Activated CD4-positive, alpha-beta T cell treated with anti-CD3 and anti-CD28 coated beads for 24 hours (primary cell): ENCODE measurements at regions not wholly inside any gene's neighbourhood (a gene's known extent, or its start where the extent isn't known, plus 50 kb on each side); places are given as distances from the start of the nearest gene placed in this dataset.

Experiments used
- DNase-seq, 2 donors: peaks; one replicate each; pipeline ENCODE4 v3.0.0-alpha.2; 2020; ENCODE audit warnings: low read depth in 2 of 2

DNA sequence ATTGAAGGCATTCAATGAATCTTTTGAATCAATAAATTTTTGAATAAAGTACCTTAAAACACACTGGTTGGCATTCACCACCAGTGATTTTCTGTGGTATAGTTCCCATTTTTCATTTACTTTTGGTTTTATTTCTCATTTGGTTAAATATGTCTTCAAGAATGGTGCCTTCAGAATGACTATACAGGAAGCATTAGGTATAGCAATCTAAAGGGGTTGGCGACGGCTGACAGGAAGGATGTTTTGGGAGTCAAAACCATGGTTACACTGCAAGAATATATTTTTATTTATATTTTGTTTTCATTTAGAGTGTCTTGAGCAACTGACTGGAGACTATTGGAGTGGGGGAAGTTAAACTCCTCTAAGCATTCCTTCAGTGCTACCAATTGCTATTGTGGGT lies 235.7 kb downstream of the HTR1A start:
- no peak for DNase-seq

DNA sequence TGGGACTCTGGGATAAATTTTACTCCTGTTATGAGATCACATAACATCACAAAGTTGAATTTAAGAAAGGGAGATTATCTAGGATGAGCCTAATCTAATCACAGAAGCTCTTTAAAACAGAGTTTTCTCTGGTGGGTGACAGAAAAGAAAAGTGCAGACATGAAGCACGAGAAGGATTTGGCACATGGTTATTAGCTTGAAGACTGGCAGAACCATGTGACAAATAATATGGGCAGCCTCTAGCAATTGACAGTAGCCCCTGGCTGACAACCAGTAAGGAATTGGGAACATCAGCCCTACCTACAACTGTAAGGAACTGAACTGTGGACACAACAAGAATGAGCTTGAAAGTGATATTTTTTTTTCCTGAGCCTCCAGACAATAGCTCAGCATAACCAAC lies 243.1 kb downstream of the HTR1A start:
- no peak for DNase-seq

DNA sequence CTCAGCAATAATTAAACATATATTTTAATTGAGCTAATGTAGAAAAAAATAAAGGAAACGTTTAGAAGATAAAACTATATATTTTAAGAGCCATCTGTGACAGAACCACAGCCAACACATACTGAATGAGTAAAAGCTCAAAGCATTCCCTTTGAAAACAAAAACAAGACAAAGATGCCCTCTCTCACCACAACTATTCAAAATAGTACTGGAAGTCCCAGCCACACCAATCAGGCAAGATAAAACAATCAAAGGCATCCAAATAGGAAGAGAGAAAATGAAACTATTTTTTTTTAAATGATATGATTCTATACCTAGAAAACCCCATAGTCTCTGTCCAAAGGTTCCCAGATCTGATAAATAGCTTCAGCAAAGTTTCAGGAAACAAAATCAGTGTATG lies 262.0 kb downstream of the HTR1A start:
- no peak for DNase-seq

DNA sequence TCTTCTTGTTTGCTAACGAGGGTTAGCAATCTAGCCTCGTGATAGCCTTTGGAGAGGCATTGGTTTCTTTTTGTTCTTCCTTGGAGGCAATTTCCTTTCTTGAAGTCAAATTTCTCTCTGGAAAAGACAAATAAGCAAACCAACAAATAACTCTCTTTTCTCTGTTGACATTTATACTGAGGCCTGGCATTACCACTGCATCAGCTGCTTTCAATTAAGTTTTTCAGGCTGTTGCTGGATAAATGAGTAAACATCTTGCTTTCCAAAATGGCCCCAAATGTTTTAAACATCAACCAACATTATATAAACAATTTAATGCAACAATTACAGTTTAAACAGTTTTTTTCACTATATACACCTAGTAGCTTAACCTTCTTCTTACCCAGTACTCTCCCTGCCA lies 264.4 kb downstream of the HTR1A start:
- DNase-seq, result no peak

DNA sequence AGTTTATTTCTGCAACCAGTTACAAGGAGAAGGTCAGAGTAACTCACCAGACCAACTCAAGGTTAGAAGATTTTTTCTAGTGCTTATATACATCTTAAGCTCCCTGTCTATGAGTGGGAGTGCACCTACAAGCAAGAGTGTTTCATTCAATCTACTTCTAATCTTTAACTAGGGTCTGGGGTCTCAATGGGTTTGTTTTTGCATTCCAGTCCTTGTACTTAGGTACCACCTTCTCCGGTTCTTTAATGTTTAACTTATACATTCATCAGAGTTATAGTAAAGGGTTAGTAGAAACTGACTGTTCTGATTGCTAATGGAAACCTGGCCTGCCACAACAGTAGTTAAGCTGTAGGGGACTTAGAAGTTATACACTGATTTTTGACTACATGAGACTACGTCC lies 271.7 kb downstream of the HTR1A start:
- DNase-seq, result no peak

DNA sequence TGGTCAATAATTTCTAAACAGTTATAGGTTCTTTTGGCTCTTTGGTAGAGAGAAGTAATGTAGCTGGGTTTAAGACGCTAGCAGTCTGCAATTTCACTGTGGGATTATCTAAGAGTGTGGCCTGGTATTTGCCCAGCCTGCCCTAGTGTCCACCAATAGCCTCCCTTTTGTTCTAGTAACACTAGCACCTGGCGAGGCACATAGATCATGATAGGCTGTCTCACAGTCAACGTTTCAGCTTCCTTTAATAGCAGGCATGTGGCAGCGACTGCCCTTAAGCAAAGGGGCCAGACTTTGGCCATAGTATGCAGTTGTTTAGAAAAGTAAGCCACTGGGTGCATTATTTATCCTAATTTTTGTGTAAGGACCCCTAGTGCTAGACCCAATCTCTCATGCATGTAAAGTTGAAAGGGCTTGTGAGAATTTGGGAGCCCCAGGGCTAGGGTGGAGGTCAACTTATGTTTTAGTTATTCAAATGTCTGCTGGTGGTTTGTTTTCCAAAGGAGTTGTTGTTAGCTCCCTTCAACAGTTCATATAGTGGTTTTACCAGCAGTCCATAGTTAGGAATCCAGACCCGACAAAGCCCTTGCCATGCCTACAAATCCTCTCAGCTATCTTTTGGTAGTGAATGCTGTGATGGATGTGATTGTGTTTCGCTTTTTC lies 274.3 kb downstream of the HTR1A start:
- DNase-seq, result no peak

DNA sequence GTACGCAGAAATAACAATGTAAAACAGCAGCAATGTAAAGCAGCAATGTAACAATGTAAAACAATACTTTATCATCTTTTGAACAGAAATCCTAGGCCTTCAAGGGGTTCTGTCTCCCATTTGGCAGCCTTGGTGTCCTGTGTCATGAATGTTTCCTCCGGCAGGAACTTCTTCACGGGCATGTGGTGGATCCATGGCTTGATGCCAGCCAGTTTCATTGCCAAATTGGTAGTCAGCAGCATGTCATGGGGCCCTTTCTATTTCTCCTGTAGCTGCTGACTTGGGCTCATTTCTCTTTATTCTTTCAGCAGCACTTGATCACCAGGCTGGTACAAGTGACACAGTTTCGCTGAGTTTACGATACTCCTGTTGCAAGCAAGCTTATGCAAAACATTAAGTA lies 275.3 kb downstream of the HTR1A start:
- DNase-seq, result no peak

DNA sequence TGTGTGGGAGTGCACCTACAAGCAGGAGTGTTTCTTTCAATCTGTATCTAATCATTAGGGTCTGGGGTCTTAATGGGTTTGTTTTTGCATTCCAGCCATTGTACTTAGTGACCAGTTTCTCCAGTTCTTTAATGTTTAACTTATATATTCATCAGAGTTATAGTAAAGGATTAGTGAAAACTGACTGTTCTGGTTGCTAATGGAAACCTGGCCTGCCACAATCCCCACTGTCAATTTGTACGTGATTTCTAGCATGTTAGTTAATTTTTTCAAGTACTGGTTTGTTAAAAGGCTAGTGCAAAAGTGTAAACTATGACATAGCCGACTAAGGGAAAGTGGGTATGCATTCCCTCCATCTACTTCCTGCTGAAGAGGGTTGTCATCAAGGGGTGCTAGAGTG lies 276.1 kb downstream of the HTR1A start:
- no peak for DNase-seq

DNA sequence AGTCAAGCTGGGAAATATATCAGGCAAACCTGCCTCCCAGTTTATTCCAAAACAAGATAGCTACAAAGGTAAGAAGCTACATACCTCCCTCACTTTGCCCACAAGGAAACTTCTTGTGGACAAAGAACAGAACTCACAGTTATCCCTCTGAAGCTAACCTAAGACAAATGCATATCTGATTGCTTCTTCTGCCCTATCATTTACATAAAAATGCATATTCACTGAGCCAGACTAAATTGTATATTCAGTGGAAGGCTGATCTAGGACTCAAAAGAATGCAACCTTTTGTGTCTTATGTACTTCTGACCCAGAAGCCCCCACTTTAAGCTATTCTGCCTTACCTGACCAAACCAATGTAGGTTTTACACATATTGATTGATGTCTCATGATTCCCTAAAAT lies 276.8 kb downstream of the HTR1A start:
- DNase-seq, result no peak

DNA sequence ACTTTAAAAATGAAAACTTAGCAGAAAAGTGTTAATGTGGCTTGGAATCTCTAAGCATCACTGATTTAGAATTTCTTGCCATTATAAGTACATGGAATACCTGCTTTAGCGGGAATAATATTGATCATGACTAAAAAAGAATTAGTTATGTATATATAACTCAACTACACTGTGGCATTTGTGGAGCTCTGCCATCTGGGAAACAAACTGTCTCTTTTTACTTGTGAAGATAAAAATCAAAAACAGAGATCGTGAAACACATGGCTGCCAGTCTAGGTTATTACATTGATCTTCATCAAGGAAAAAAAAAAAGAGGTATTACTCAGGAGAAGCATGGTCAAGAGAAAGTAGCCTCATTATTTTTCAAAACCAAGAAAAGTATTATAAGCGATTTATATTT lies 287.4 kb downstream of the HTR1A start:
- DNase-seq, result no peak

DNA sequence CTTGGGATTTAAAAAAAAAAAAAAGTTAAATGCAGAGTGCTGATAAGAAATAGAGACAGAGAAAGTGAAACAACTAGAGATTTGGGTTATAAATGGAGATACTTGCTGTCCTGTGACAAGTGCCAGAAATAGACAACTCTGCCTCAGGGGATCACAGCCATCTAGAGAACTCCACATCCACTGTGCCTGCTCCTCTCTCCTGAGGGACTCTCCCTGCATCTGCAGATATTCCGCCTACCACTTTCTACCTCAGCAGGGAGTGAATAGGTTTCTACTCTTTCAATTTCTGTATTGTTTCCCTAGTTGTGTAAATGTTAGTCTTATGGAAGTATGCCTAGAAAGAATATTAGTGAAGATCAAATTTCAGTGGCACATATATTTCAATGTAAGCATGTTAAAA lies 307.2 kb downstream of the HTR1A start:
- no peak for DNase-seq

DNA sequence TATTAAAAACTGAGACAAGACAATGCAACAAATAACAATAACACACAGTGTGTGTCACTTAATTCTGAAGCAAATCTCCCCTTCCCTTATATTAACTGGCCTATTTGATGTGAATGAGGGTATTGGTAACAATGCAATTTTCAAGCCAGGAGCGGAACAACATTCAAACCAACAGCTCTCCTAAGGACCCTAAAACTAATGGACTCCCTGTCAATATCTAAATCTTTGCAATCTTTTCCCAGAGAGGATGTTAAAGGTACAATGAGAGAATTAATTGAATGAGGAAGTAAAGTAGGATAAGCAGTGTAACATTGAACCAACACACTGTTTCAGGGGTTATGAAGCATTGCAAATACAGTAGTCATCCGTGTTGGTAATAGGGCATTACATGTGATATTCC lies 311.7 kb downstream of the HTR1A start:
- no peak for DNase-seq

DNA sequence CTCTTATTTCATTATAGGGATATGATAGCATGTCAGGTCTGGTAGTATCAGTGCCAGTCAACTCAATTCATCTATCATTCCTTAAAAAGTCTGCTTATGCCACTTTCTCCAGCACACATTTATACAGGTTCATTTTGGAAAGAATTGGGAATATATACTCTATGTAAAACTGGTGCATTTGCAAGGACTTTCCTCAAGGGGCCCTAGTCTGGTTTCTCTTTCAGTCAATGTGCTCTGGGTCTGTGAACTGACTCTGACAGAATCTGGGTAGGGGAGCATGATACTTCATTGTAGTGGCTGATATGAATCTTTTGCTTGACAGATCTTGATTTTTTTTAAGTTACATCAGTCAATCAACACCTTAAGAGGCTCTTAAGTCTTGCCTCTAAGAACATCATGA lies 313.9 kb downstream of the HTR1A start:
- no peak for DNase-seq

DNA sequence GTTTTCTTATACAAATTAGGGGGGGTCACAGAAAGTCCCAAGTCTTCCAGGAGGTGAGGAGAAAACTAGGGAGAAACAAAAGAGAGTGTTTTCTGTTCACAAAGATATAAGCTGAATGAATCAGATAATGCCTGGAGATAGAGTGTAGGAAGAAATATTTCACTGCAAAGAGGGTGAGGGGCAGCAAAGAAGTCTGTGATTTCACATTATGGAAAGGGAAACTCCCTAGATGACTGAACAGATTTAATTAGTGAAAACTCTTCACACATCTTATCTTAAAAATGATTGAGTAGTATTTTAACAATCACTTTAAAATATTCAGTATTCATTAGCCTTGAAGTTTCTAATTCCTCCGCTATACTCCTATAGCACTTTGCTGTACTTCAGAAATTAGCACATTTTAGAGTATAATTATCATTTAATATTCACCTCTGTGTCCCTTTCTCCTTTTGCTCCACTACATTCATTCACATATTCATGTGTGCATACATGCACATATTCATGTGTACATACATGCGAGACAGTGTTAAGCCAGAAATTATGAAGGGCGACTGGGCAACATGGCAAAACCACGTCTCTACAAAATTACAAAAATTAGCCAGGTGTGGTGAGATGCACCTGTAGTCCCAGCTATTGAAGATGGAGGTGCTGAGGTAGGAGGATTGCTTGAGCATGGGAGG lies 332.2 kb downstream of the HTR1A start:
- DNase-seq, result no peak

DNA sequence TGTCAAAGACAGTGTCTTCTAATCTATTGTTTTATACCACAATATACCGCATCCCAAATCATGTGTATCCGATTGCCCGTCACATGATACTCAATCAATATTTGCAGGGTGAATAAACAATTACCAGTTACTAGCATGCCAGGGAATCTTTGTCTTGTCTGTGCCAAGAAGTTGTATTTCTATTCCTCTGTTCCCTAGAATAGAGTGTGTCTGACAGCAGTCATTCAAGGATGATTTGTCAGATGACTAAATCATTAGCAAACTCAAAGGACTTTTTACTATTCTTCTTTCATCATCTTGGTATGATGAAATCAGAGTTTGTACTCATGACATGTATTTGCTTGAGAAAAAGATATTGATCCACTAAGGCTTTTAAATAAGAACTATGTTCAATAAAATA lies 348.8 kb downstream of the HTR1A start:
- DNase-seq, result no peak

DNA sequence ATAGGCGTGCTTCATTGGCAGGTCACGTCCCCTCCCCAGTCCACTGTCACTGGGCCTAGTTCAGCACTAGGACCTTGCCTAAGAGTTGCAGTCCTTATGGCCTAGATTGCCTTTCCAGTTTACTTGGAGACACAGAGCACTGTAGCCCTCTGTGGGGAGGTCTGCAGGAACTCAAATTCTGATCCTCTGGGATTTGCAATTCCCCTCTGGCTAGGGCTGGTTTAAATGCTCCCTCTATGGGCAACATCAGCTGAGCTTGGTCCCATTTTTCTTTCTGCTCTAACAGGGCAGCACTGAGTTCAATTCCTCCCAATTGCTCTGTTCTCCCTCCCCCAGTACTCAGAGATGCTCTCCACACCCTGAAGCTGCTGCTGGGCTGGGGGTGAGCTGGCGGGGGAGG lies 358.2 kb downstream of the HTR1A start:
- DNase-seq, result no peak

DNA sequence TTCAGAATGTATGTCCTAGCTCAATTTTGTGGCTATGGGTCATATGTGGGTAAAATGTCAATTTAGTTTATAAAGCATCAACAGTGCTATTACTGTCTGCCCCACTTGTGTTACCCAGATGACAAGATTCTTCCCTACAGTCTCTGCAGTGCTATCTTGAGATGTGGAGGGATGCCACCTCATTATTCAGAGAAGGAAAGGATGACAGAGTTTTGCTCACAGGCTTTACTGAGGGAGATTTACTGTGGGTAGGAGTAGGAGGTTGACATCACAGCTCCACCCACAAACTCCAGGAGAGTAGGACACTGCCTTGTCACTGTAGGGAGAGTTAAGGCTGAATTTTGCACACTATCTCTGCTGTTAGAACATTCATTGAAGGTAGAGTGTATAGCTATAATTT lies 359.3 kb downstream of the HTR1A start:
- DNase-seq, result no peak

DNA sequence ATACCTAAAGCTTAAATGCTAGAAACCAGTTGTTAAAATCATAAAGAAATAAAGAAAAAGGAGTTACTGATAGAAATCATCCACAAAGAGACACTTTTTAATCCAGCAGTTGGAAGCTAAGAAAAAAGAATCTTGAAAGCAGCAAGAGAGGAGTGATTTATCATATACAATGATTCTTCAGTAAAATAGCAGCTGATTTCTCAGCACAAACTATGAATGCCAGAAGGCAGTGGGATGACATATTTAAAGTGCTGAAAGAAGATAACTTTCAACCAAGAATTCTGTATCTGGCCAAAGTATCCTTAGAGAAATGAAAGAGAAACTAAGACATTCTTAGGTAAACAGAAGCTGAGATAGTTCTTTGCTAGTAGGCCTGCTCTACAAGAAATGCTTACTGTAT lies 366.0 kb downstream of the HTR1A start:
- no peak for DNase-seq

DNA sequence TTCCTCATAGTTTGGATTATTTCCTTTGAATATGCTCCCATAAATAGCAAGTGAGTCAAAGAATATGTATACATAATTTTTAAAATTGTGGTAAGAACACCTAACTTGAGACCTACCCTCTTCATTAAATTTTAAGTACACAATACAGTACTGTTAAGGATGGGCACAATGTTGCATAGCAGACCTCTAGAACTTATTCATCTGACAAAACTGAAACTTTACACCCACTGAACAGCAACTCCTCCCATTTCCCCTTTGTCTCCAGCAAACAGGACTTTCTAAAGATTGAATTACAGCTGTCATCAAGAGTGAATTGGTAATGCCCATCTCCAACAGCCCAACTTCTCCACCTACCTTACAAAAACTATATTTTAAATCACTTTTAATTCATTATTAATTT lies 388.9 kb downstream of the HTR1A start:
- DNase-seq, result no peak

DNA sequence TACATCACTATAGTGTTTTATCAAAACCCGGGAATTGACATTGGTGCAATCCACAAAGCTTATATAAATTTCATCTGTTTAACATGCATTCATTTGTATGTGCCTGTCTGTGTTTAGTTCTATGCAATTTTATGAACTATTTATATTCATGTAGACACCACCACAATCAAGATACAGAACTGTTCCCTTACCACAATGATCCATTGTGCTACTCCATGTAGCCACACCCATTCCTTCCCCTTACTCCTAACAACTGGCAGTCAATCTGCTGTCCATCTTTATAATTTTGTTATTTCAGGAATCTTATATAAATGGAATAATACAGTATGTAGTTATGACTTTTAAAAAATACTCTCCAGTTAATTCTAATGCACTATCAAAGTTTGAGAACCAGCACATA lies 389.5 kb downstream of the HTR1A start:
- no peak for DNase-seq

DNA sequence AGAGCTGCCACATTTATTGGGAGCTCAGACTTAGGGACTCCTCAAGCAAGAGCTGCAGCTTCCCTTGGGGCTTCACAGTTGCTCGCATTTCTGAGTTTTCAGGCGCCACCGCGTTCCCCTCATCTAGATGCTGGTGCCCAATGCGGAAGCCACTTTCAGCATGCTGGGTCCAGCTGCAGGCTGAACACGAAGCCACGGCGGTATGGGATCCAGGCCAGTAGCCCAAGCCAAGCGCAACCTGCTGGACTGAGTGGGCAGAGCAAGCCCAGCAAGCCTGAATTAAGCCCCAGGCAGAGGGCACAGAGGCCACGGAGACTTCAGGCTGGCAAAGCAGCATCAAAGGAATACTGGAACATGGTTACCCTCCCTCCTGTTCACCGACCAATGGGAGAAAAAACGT lies 391.5 kb downstream of the HTR1A start:
- DNase-seq, result no peak

DNA sequence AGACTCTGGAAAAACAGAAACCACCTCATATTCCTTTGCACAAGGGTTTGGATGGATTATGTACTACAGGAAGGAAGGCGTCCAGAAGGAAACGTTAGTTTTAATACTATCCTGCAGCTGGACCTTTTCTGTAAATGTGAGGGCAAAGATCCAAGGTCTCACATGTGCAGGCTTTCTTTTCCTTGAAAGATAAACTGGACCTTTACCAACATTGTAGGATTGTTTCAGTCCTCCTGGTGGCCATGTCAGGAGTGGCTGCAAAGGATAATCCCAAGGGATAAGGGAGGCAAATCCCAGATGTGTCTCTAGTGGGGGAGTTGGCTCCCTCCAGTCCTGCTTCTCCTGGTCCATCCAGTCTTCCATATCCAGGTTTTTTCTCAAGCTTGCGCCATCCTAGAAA lies 397.5 kb downstream of the HTR1A start:
- DNase-seq, result no peak

DNA sequence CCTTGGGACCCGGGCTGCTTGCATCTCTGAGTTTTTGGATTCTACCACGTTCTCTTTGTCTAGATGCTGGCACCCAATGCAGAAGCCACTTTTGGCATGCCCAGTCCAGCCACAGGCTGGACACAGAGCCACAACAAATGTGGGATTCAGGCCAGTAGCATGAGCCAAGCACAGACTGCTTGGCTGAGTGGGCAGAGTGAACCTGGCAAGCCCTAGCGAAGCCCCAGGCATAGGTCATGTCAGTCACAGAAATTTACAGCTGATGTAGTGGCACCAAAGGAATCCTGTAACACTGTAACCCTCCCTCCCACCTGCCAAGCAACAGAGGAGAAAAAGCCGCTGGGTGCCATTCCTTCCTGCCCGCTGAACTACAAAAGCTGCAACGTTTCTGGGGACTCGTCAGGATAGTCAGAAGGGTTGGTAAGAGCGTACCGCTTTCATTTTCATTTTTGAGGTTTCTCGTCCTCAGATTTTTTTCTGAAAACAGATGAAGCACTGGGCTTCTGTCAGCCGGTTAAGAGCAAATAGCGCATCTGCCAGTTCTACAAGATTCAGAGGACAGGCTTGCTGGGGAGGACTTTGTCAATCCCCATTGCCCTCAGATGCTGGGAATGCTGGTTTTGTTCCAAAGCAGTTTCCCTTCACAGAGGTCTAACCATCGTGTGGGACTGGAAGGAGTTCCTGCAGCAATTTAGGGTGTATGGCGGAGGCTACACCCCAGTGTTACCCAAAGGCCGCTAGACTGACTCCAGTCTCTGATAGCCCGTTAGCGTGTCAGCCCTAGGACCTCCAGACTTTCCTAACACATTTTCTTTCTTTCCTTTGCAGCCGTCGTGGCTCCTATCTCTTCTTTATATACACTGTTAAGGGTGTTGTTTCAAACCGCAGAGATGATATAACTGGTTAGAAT lies 399.0 kb downstream of the HTR1A start:
- DNase-seq, result no peak
